HFFc6 (cell line): ENCODE measurements at regions not wholly inside any gene's neighbourhood (a gene's known extent, or its start where the extent isn't known, plus 50 kb on each side); places are given as distances from the start of the nearest gene placed in this dataset.

Experiments used
- DNase-seq: peaks from one replicate; pipeline ENCODE4 v3.0.0-alpha.2; 2018
- H3K27ac Mint-ChIP-seq: 2 replicates; pipeline ENCODE4 v1.8.0; 2020; ENCODE audit warnings: mild to moderate bottlenecking, mixed read lengths
- H3K27me3 Mint-ChIP-seq: 2 replicates; pipeline ENCODE4 v1.8.0; 2021; ENCODE audit warnings: mild to moderate bottlenecking, moderate library complexity, mixed read lengths; ENCODE audit not compliant: insufficient read depth
- H3K36me3 Mint-ChIP-seq: 2 replicates; pipeline ENCODE4 v1.8.0; 2021; ENCODE audit warnings: low read depth, mixed read lengths
- H3K4me1 Mint-ChIP-seq: 2 replicates; pipeline ENCODE4 v1.8.0; 2020; ENCODE audit warnings: low read depth, mixed read lengths
- H3K4me3 Mint-ChIP-seq: 2 replicates; pipeline ENCODE4 v1.8.0; 2020; ENCODE audit warnings: mild to moderate bottlenecking, moderate library complexity, mixed read lengths
- H3K9me3 Mint-ChIP-seq: 2 replicates; pipeline ENCODE4 v1.8.0; 2020; ENCODE audit warnings: mild to moderate bottlenecking, mixed read lengths
- TF ChIP-seq, protein P1 (sequence below): fragments of 200-600 bp; sonication (generic); IDR thresholded peaks from 2 replicates; pipeline ENCODE4 v1.5.0; 2021; ENCODE audit warnings: antibody characterized with exemption, mild to moderate bottlenecking

DNA sequence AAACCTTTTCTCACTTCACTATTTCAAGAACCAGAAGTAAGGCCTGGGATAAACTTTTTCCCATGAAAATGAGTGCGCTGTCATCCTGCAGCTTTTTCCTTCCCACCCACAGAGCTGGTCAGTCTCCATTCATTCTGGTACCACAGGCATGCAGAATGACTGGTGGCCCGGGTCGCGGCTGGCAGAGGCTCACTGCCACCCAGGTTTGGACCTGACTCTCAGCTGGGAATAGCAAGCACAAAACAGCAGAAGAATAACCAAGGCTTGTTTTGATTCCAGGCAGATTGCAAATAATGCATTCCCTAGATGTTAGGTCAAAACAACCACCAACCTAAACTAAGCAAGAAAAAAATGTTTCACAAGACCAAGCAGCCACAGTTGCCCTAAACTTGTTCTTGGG lies 190.5 kb upstream of the NRP1 start:
- TF ChIP-seq, protein P1, sequence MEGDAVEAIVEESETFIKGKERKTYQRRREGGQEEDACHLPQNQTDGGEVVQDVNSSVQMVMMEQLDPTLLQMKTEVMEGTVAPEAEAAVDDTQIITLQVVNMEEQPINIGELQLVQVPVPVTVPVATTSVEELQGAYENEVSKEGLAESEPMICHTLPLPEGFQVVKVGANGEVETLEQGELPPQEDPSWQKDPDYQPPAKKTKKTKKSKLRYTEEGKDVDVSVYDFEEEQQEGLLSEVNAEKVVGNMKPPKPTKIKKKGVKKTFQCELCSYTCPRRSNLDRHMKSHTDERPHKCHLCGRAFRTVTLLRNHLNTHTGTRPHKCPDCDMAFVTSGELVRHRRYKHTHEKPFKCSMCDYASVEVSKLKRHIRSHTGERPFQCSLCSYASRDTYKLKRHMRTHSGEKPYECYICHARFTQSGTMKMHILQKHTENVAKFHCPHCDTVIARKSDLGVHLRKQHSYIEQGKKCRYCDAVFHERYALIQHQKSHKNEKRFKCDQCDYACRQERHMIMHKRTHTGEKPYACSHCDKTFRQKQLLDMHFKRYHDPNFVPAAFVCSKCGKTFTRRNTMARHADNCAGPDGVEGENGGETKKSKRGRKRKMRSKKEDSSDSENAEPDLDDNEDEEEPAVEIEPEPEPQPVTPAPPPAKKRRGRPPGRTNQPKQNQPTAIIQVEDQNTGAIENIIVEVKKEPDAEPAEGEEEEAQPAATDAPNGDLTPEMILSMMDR, result no peak
- DNase-seq, result peak; percentile 44
- Mint-ChIP-seq H3K27ac (no peak overlapping the region), H3K4me1 (peaks cover 16% of the 10 kb centered on the region), H3K36me3 (no peaks in the 10 kb centered on the region), H3K27me3 (no peaks in the 10 kb centered on the region; the same call in 1 of the 2 replicates), H3K9me3 (no peaks in the 10 kb centered on the region), H3K4me3 (no peak overlapping the region)

DNA sequence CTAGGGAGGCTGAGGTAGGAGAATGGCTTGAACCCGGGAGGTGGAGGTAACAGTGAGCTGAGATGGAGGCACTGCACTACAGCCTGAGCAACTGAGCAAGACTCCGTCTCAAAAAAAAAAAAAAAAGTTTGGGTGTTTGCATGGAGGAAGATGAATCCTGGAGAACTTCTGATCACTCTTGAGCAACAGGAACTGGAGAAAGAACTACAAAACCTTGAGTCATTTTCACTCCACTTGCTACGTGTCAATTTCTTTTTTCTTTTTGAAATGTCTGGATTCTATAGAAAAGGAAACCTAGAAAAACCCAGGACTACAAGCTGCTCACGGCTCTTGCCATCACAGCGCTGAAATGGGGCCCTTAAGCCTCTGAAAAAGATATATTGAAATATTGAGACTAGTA lies 189.6 kb upstream of the NRP1 start:
- Mint-ChIP-seq H3K27ac (no peak overlapping the region), H3K4me3 (no peak overlapping the region), H3K4me1 (peaks cover 19% of the 10 kb centered on the region), H3K9me3 (no peaks in the 10 kb centered on the region), H3K36me3 (no peaks in the 10 kb centered on the region), H3K27me3 (no peaks in the 10 kb centered on the region; the same call in 1 of the 2 replicates)
- DNase-seq, result no peak
- TF ChIP-seq, protein P1, result no peak

DNA sequence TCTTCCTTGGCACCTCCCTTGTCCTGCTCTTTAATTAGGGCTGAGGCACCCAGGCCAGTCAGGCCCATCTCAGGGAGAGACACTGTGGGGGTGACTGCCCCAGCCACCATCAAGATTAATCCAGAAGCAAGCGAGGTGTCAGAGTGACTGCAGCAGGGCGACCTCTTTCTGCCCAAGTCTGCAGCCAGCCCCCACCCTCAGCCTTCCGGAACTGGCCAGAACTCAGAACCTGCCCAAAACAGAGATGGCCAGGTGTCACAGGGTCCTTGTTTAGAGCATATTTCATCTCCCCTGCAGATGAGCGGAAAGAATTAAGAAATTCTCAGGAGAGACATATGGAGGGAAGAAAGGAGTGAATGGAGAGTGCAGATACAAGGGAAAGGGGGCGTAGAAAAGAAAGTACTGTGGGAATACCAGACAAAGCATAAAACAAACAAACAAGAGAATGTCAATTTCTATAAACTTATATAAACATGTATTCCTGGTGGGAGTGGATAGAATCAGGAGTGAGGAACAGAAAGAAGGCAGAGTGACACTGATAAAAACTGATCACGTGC lies 188.8 kb upstream of the NRP1 start:
- Mint-ChIP-seq H3K9me3 (no peaks in the 10 kb centered on the region), H3K36me3 (no peaks in the 10 kb centered on the region), H3K4me3 (no peak overlapping the region), H3K4me1 (peaks cover 19% of the 10 kb centered on the region), H3K27me3 (no peaks in the 10 kb centered on the region; the same call in 1 of the 2 replicates), H3K27ac (no peak overlapping the region)
- DNase-seq, result no peak
- TF ChIP-seq, protein P1, result no peak

DNA sequence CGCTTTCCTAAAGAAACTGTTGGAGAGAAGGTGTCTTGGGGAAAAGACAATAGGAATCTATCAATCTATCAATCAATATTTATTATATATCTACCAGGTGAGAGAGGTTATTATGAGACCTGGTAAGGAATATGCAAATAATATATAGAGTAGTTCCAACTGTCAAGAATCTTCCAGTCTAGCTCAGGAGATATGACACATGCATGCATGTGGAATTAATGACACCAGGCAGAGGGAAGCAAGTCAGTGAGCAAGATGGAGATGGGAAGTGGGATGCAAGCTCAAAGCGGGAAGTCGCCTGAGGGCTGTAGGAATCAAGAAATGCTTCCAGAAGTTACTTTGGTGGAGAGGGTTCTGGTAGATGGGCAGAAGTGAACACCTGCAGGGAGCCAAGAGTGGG lies 187.4 kb upstream of the NRP1 start:
- TF ChIP-seq, protein P1, result no peak
- H3K4me1 Mint-ChIP-seq, result peaks cover 19% of the 10 kb centered on the region
- no peaks in the 10 kb centered on the region; the same call in 1 of the 2 replicates for H3K27me3 Mint-ChIP-seq
- no peaks in the 10 kb centered on the region for H3K9me3 Mint-ChIP-seq
- H3K27ac Mint-ChIP-seq, result no peak overlapping the region
- no peak for DNase-seq
- no peak overlapping the region for H3K4me3 Mint-ChIP-seq
- no peaks in the 10 kb centered on the region for H3K36me3 Mint-ChIP-seq

DNA sequence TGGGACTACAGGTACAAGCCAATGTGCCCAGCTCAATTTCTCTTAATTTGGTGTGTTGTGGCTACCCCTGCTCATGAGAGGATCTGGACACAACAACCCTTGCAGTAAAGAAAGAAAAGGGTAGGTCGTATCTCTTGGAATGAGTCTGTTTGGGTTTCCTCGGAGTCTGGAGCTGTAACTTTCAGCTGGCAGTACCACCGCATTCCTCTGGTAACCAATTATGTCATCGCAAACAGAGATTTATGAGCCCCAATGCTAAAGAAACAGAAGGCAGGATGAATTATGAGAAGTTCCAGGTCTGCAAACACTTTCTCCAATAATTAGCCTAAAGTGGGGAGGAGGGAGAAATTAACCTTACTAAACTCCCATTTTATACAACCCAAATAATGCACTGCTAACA lies 186.6 kb upstream of the NRP1 start:
- Mint-ChIP-seq H3K27ac (no peak overlapping the region), H3K4me3 (no peak overlapping the region), H3K4me1 (peaks cover 19% of the 10 kb centered on the region), H3K9me3 (no peaks in the 10 kb centered on the region), H3K27me3 (no peaks in the 10 kb centered on the region), H3K36me3 (no peaks in the 10 kb centered on the region)
- DNase-seq, result no peak
- TF ChIP-seq, protein P1, result no peak

DNA sequence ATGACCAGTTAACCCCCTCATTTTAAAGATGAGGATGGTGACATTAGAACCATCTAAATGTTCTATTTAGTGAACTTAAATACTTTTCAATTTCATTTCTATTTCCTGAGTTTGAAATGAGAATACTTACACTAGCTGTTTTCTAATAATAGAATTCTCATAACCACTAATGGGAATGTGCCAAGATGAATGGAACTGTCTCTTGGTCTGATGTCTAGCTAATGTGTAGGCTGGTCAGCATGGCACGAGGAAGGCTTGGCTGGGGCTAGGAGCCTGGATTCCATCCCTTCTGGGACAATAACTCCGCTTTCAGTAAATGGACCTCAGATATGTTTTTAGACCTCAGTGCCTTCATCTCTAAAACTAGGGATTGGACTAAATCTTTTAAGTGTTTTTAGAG lies 185.8 kb upstream of the NRP1 start:
- no peak for DNase-seq
- peaks cover 19% of the 10 kb centered on the region for H3K4me1 Mint-ChIP-seq

More for the DNA sequence above, 185.8 kb upstream of the NRP1 start:
- Mint-ChIP-seq H3K27me3 (no peaks in the 10 kb centered on the region), H3K9me3 (no peaks in the 10 kb centered on the region), H3K4me3 (no peak overlapping the region), H3K36me3 (no peaks in the 10 kb centered on the region), H3K27ac (no peak overlapping the region)
- TF ChIP-seq, protein P1, result no peak
